Neural cell (in vitro differentiated cells): ENCODE measurements at regions not wholly inside any gene's neighbourhood (a gene's known extent, or its start where the extent isn't known, plus 50 kb on each side); places are given as distances from the start of the nearest gene placed in this dataset.

Experiments used
- H2AFZ ChIP-seq: fragments of 200-600, 300-800 bp; sonication (generic), shearing (Covaris generic); 2 replicates; pipeline ENCODE4 v1.6.0; 2014; ENCODE audit warnings: low read depth, mild to moderate bottlenecking, antibody characterized with exemption, low read length, moderate library complexity
- H3F3A ChIP-seq: fragments of 200-600 bp; shearing (Covaris generic); 2 replicates; pipeline ENCODE4 v1.6.1; 2016; ENCODE audit warnings: mild to moderate bottlenecking, moderate library complexity, mixed read lengths, antibody characterized with exemption, low read length; ENCODE audit not compliant: insufficient read depth, poor library complexity, severe bottlenecking
- H3K27ac ChIP-seq: fragments of 200-600, 300-800 bp; sonication (generic), shearing (Covaris generic); 2 replicates; pipeline ENCODE4 v1.5.1; 2014; ENCODE audit warnings: mild to moderate bottlenecking, low read length, moderate library complexity
- H3K27me3 ChIP-seq: fragments of 300-800, 200-600 bp; sonication (generic), shearing (Covaris generic); 2 replicates; pipeline ENCODE4 v1.6.0; 2014; ENCODE audit warnings: mild to moderate bottlenecking, low read depth, low read length, moderate library complexity; ENCODE audit not compliant: insufficient read depth
- H3K36me3 ChIP-seq: fragments of 300-800, 200-600 bp; sonication (generic), shearing (Covaris generic); 2 replicates; pipeline ENCODE4 v1.5.1; 2014; ENCODE audit warnings: mild to moderate bottlenecking, antibody characterized with exemption, low read length, moderate library complexity; ENCODE audit not compliant: insufficient read depth
- H3K4me2 ChIP-seq: fragments of 300-800, 200-600 bp; sonication (generic), shearing (Covaris generic); 2 replicates; pipeline ENCODE4 v1.6.0; 2014; ENCODE audit warnings: mild to moderate bottlenecking, low read length
- H3K4me3 ChIP-seq: fragments of 300-800, 200-600 bp; sonication (generic), shearing (Covaris generic); 2 replicates; pipeline ENCODE4 v1.5.1; 2014; ENCODE audit warnings: mild to moderate bottlenecking, low read length, moderate library complexity
- H3K79me2 ChIP-seq: fragments of 200-600 bp; shearing (Covaris generic); replicated peaks from 2 replicates; pipeline ENCODE4 v1.6.0; 2014; ENCODE audit warnings: mild to moderate bottlenecking, low read length, moderate library complexity; ENCODE audit not compliant: insufficient read depth
- H3K9ac ChIP-seq: fragments of 300-800, 200-600 bp; sonication (generic), shearing (Covaris generic); 2 replicates; pipeline ENCODE4 v1.6.1; 2016; ENCODE audit warnings: mild to moderate bottlenecking, low read length, mixed read lengths
- H3K9me2 ChIP-seq: fragments of 200-600 bp; shearing (Covaris generic); 2 replicates; pipeline ENCODE4 v1.6.1; 2016; ENCODE audit warnings: mild to moderate bottlenecking, low read length, mixed read lengths; ENCODE audit not compliant: insufficient read depth
- H3K9me3 ChIP-seq: fragments of 200-600, 300-800 bp; sonication (generic), shearing (Covaris generic); 2 replicates; pipeline ENCODE4 v1.6.1; 2016; ENCODE audit warnings: mild to moderate bottlenecking, mixed run types, low read length, moderate library complexity, mixed read lengths
- H4K20me1 ChIP-seq: fragments of 200-600 bp; shearing (Covaris generic); 2 replicates; pipeline ENCODE4 v1.6.1; 2016; ENCODE audit warnings: mild to moderate bottlenecking, mixed run types; ENCODE audit not compliant: insufficient read depth
- CTCF ChIP-seq: fragments of 450-650 bp; IDR thresholded peaks from 2 replicates; pipeline ENCODE4 v1.5.1; 2014; ENCODE audit warnings: antibody characterized with exemption, mild to moderate bottlenecking, moderate library complexity; ENCODE audit not compliant: poor library complexity, severe bottlenecking
- EP300 ChIP-seq: fragments of 450-650 bp; conservative IDR thresholded peaks from 2 replicates; pipeline ENCODE4 v1.6.1; 2014; ENCODE audit warnings: antibody characterized with exemption, mild to moderate bottlenecking, moderate library complexity; ENCODE audit not compliant: poor library complexity, severe bottlenecking
- EZH2 ChIP-seq: fragments of 200-600, 300-800 bp; shearing (Covaris generic), sonication (generic); IDR thresholded peaks from 2 replicates; pipeline ENCODE4 v1.6.1; 2014; ENCODE audit warnings: antibody characterized with exemption, low read length, borderline replicate concordance, mild to moderate bottlenecking; ENCODE audit not compliant: insufficient read depth, poor library complexity, severe bottlenecking
- MXI1 ChIP-seq: fragments of 450-650 bp; conservative IDR thresholded peaks from 2 replicates; pipeline ENCODE4 v1.6.1; 2014; ENCODE audit warnings: antibody characterized with exemption, mild to moderate bottlenecking; ENCODE audit not compliant: poor library complexity, severe bottlenecking
- POLR2AphosphoS5 ChIP-seq: IDR thresholded peaks from 2 replicates; pipeline ENCODE4 v1.6.1; 2012
- RAD21 ChIP-seq: fragments of 450-650 bp; conservative IDR thresholded peaks from 2 replicates; pipeline ENCODE4 v1.6.1; 2014; ENCODE audit warnings: antibody characterized with exemption, mild to moderate bottlenecking, moderate library complexity
- REST ChIP-seq: IDR thresholded peaks from 2 replicates; pipeline ENCODE4 v1.6.1; 2012; ENCODE audit warnings: borderline replicate concordance
- SMC3 ChIP-seq: fragments of 450-650 bp; conservative IDR thresholded peaks from 2 replicates; pipeline ENCODE4 v1.6.1; 2014; ENCODE audit warnings: antibody characterized with exemption, mild to moderate bottlenecking, moderate library complexity; ENCODE audit not compliant: poor library complexity
- TAF1 ChIP-seq: IDR thresholded peaks from 2 replicates; pipeline ENCODE4 v1.6.1; 2012; ENCODE audit warnings: low read depth

GRCh38 chr4:99712530-99712929, 54.9 kb upstream of the C4orf54 start:
- no peaks in the 10 kb centered on the region for H3K9me3 ChIP-seq
- H3K9me2 ChIP-seq, result no peaks in the 10 kb centered on the region
- H3K27me3 ChIP-seq, result no peaks in the 10 kb centered on the region
- no peak overlapping the region for H3K4me3 ChIP-seq
- no peaks in the 10 kb centered on the region for H3K36me3 ChIP-seq
- H3F3A ChIP-seq, result no peaks in the 10 kb centered on the region
- H3K4me2 ChIP-seq, result no peak overlapping the region
- no peak overlapping the region for H3K9ac ChIP-seq
- H3K79me2 ChIP-seq, result no peaks in the 10 kb centered on the region
- no peak overlapping the region for H3K27ac ChIP-seq
- H2AFZ ChIP-seq, result no peak overlapping the region
- TF ChIP-seq TAF1, result no peak
- no peak for TF ChIP-seq CTCF
- TF ChIP-seq POLR2AphosphoS5, result no peak
- no peak for TF ChIP-seq SMC3
- TF ChIP-seq RAD21, result no peak
- no peak for TF ChIP-seq EP300
- TF ChIP-seq MXI1, result no peak
- no peak for TF ChIP-seq REST
- no peak for TF ChIP-seq EZH2
- H4K20me1 ChIP-seq, result no peaks in the 10 kb centered on the region

GRCh38 chr4:99712099-99712498, 54.5 kb upstream of the C4orf54 start:
- H3K36me3 ChIP-seq, result no peaks in the 10 kb centered on the region
- H3K9me2 ChIP-seq, result no peaks in the 10 kb centered on the region
- H4K20me1 ChIP-seq, result no peaks in the 10 kb centered on the region
- H2AFZ ChIP-seq, result no peak overlapping the region
- TF ChIP-seq REST (no peak), EZH2 (no peak), RAD21 (no peak), EP300 (no peak), CTCF (no peak), MXI1 (no peak), POLR2AphosphoS5 (no peak), TAF1 (no peak), SMC3 (no peak)
- no peak overlapping the region for H3K9ac ChIP-seq
- H3K27ac ChIP-seq, result no peak overlapping the region
- H3F3A ChIP-seq, result no peaks in the 10 kb centered on the region
- no peaks in the 10 kb centered on the region for H3K27me3 ChIP-seq
- H3K4me3 ChIP-seq, result no peak overlapping the region
- no peaks in the 10 kb centered on the region for H3K79me2 ChIP-seq
- H3K4me2 ChIP-seq, result no peak overlapping the region
- no peaks in the 10 kb centered on the region for H3K9me3 ChIP-seq
